SK-N-SH (cell line): ENCODE measurements at regions not wholly inside any gene's neighbourhood (a gene's known extent, or its start where the extent isn't known, plus 50 kb on each side); places are given as distances from the start of the nearest gene placed in this dataset.

Experiments
- CTCF ChIA-PET: fragments of 300-600, 350-600 bp; formaldehyde crosslinking; extraction: SDS; loops from one replicate; lab custom pipeline; 2021; lab: Yijun Ruan, JAX
- POLR2A ChIA-PET: fragments of 350-600 bp; sonication (Branson Sonifier 250); formaldehyde crosslinking; extraction: SDS; loops from one replicate; lab custom pipeline; 2020; ENCODE audit warnings: antibody characterized with exemption, inconsistent platforms; lab: Yijun Ruan, JAX
- DNase-seq: peaks from one replicate; pipeline ENCODE4 v3.0.0; 2012
- H2AFZ ChIP-seq: fragments of 200-600 bp; sonication (generic); 2 replicates; pipeline ENCODE4 v1.8.1; 2016; ENCODE audit warnings: antibody characterized with exemption, mild to moderate bottlenecking, low read depth
- H3F3A ChIP-seq: fragments of 200-600 bp; sonication (generic); replicated peaks from 2 replicates; pipeline ENCODE3; 2016; ENCODE audit warnings: antibody characterized with exemption, mild to moderate bottlenecking; ENCODE audit not compliant: insufficient read depth
- H3K27ac ChIP-seq, 2 experiments: fragments of 200-500 bp in 1 of 2; fragments of 200-600 bp in 1 of 2; sonication (Bioruptor generic) in 1 of 2; sonication (generic), shearing (Covaris generic) in 1 of 2; 2 replicates each; pipeline versions ENCODE4 v1.5.1 to v1.6.1; 2014 to 2016; ENCODE audit warnings: low read depth in 2 of 2, inconsistent platforms in 1 of 2, low read length in 1 of 2, mild to moderate bottlenecking in 1 of 2, mixed read lengths in 1 of 2
- H3K27me3 ChIP-seq: fragments of 200-600 bp; sonication (generic), shearing (Covaris generic); 2 replicates; pipeline ENCODE4 v1.6.1; 2016; ENCODE audit warnings: mixed run types; ENCODE audit not compliant: insufficient read depth
- H3K36me3 ChIP-seq, 2 experiments: fragments of 200-500 bp in 1 of 2; fragments of 200-600 bp in 1 of 2; sonication (Bioruptor generic) in 1 of 2; sonication (generic) in 1 of 2; replicated peaks in 1 of 2; 2 replicates each; pipeline versions ENCODE3 to v1.5.1; 2014 to 2016; ENCODE audit warnings: low read length in 1 of 2, mild to moderate bottlenecking in 1 of 2; ENCODE audit not compliant: insufficient read depth in 2 of 2, control insufficient read depth in 1 of 2
- H3K4me1 ChIP-seq, 2 experiments: fragments of 200-500 bp in 1 of 2; fragments of 200-600 bp in 1 of 2; sonication (Bioruptor generic) in 1 of 2; sonication (generic), shearing (Covaris generic) in 1 of 2; 2 replicates each; pipeline versions ENCODE4 v1.5.1 to v1.6.1; 2014 to 2016; ENCODE audit warnings: low read depth in 1 of 2, low read length in 1 of 2, mixed run types in 1 of 2; ENCODE audit not compliant: insufficient read depth in 2 of 2, control insufficient read depth in 1 of 2
- H3K4me2 ChIP-seq: fragments of 200-600 bp; sonication (generic), shearing (Covaris generic); 2 replicates; pipeline ENCODE4 v1.6.1; 2017; ENCODE audit warnings: mixed run types
- H3K4me3 ChIP-seq, 2 experiments: fragments of 200-500 bp in 1 of 2; fragments of 200-600 bp in 1 of 2; sonication (Bioruptor generic) in 1 of 2; sonication (generic), shearing (Covaris generic) in 1 of 2; 2 replicates each; pipeline versions ENCODE4 v1.5.1 to v1.8.1; 2014 to 2016; ENCODE audit warnings: low read depth in 2 of 2, inconsistent platforms in 1 of 2, low read length in 1 of 2, mild to moderate bottlenecking in 1 of 2, mixed read lengths in 1 of 2, moderate library complexity in 1 of 2
- H3K79me2 ChIP-seq: fragments of 200-600 bp; sonication (generic); 2 replicates; pipeline ENCODE4 v1.8.1; 2017; ENCODE audit warnings: mild to moderate bottlenecking; ENCODE audit not compliant: insufficient read depth
- H3K9ac ChIP-seq: fragments of 200-600 bp; sonication (generic); 2 replicates; pipeline ENCODE4 v1.6.1; 2017; ENCODE audit warnings: mixed run types
- H3K9me2 ChIP-seq: fragments of 200-600 bp; sonication (generic); 2 replicates; pipeline ENCODE4 v1.6.1; 2017; ENCODE audit warnings: mixed run types
- H3K9me3 ChIP-seq: fragments of 200-600 bp; sonication (generic); 2 replicates; pipeline ENCODE4 v1.6.1; 2017; ENCODE audit warnings: mixed run types, mild to moderate bottlenecking, moderate library complexity
- H4K20me1 ChIP-seq: fragments of 200-600 bp; sonication (generic); 2 replicates; pipeline ENCODE4 v1.6.1; 2017; ENCODE audit warnings: mild to moderate bottlenecking, mixed run types; ENCODE audit not compliant: insufficient read depth
- CHD2 ChIP-seq: fragments of 150-350 bp; IDR thresholded peaks from 2 replicates; pipeline ENCODE4 v1.6.1; 2018; ENCODE audit warnings: low read length; ENCODE audit not compliant: partially characterized antibody
- ELF1 ChIP-seq: IDR thresholded peaks from 2 replicates; pipeline ENCODE4 v1.4.0; 2012
- EP300 ChIP-seq, 2 experiments: IDR thresholded peaks; 2 replicates each; pipeline versions ENCODE4 v1.4.0 to v1.6.1; 2012; ENCODE audit warnings: borderline replicate concordance in 1 of 2, low read depth in 1 of 2, low read length in 1 of 2
- EZH2phosphoT487 ChIP-seq: fragments of 200-600 bp; sonication (generic); IDR thresholded peaks from 2 replicates; pipeline ENCODE4 v1.6.1; 2017; ENCODE audit warnings: low read depth, mixed run types, mild to moderate bottlenecking, antibody characterized with exemption, moderate library complexity, borderline replicate concordance
- FOXJ3 ChIP-seq: sonication (generic); formaldehyde crosslinking; IDR thresholded peaks from 2 replicates; pipeline ENCODE4 v1.5.1; 2020; ENCODE audit warnings: mild to moderate bottlenecking, missing genetic modification reagents
- GATA2 ChIP-seq: sonication (generic); formaldehyde crosslinking; IDR thresholded peaks from 2 replicates; pipeline ENCODE4 v1.5.0; 2020; ENCODE audit warnings: mild to moderate bottlenecking, missing genetic modification reagents
- MAX ChIP-seq: IDR thresholded peaks from 2 replicates; pipeline ENCODE4 v1.4.0; 2012; ENCODE audit warnings: low read depth
- MXI1 ChIP-seq: IDR thresholded peaks from 2 replicates; pipeline ENCODE4 v1.6.1; 2012; ENCODE audit warnings: mild to moderate bottlenecking, low read depth, low read length, improper control_type of control experiment
- NFIC ChIP-seq: IDR thresholded peaks from 2 replicates; pipeline ENCODE4 v1.4.0; 2012; ENCODE audit warnings: borderline replicate concordance
- NRF1 ChIP-seq: IDR thresholded peaks from 2 replicates; pipeline ENCODE4 v1.6.1; 2012; ENCODE audit warnings: low read depth, mild to moderate bottlenecking, low read length
- PBX3 ChIP-seq: IDR thresholded peaks from 2 replicates; pipeline ENCODE4; 2012
- POLR2AphosphoS5 ChIP-seq: IDR thresholded peaks from 2 replicates; pipeline ENCODE4 v1.6.1; 2012; ENCODE audit warnings: low read depth, low read length
- RCOR1 ChIP-seq: fragments of 150-350 bp; IDR thresholded peaks from 2 replicates; pipeline ENCODE4 v1.6.1; 2017; ENCODE audit warnings: antibody characterized with exemption, low read length
- REST ChIP-seq: IDR thresholded peaks from 2 replicates; pipeline ENCODE4 v1.6.1; 2012; ENCODE audit warnings: mild to moderate bottlenecking, low read depth, low read length, moderate library complexity
- RFX5 ChIP-seq: IDR thresholded peaks from 2 replicates; pipeline ENCODE4 v1.6.1; 2012; ENCODE audit warnings: mild to moderate bottlenecking, improper control_type of control experiment, low read length
- SIN3A ChIP-seq: IDR thresholded peaks from 2 replicates; pipeline ENCODE4 v1.6.1; 2012; ENCODE audit warnings: low read depth, mild to moderate bottlenecking, low read length, moderate library complexity, borderline replicate concordance
- SMC3 ChIP-seq: IDR thresholded peaks from 2 replicates; pipeline ENCODE4 v1.6.1; 2012; ENCODE audit warnings: low read depth, low read length, improper control_type of control experiment
- TAF1 ChIP-seq: IDR thresholded peaks from 2 replicates; pipeline ENCODE4 v1.6.1; 2012; ENCODE audit warnings: low read depth, mild to moderate bottlenecking, low read length, moderate library complexity, borderline replicate concordance
- YY1 ChIP-seq: IDR thresholded peaks from 2 replicates; pipeline ENCODE4 v1.4.0; 2012; ENCODE audit warnings: low read depth, mild to moderate bottlenecking
- WGBS: methylation state at CpG from one replicate; pipeline ENCODE4 v1.1.6; 2017; ENCODE audit warnings: low lambda C conversion rate; 5-methylcytosine and 5-hydroxymethylcytosine counted together

GRCh38 chr20:12453711-12454110 is 536.0 kb downstream of the BTBD3 start:
- Histone ChIP-seq H4K20me1 (no peaks in the 10 kb centered on the region), H3K9me2 (no peaks in the 10 kb centered on the region), H3K9me3 (0 out of 2 replicates have a peak, but pooled peaks cover 7% of the 10 kb centered on the region), H3K9ac (no peak overlapping the region), H3K36me3 (no peaks in the 10 kb centered on the region), H2AFZ (no peak overlapping the region), H3K4me2 (no peak overlapping the region), H3K4me3 (no peak overlapping the region), H3K27me3 (no peaks in the 10 kb centered on the region), H3F3A (no peaks in the 10 kb centered on the region), H3K27ac (no peak overlapping the region), H3K79me2 (no peaks in the 10 kb centered on the region), H3K4me1 (no peaks in the 10 kb centered on the region)
- no peak for TF ChIP-seq SMC3
- no peak for TF ChIP-seq PBX3
- TF ChIP-seq POLR2AphosphoS5 = no peak
- no peak for TF ChIP-seq ELF1
- TF ChIP-seq RCOR1 = no peak
- no peak for TF ChIP-seq EP300 (IDR thresholded peaks at IDR 0.05; ENCODE audit: borderline replicate concordance in 1 of 2, low read depth in 1 of 2, low read length in 1 of 2)
- no peak for TF ChIP-seq GATA2 (CRISPR knock-in tag)
- 0% methylated on average over 1 of the region's 1 CpG for WGBS
- ChIA-PET CTCF (no interaction called here), POLR2A (no interaction called here)
- no peak for DNase-seq

GRCh38 chr20:12455148-12455547 is 537.5 kb downstream of the BTBD3 start:
- Histone ChIP-seq H3K36me3 (no peaks in the 10 kb centered on the region), H2AFZ (no peak overlapping the region), H3K79me2 (no peaks in the 10 kb centered on the region), H3K27me3 (no peaks in the 10 kb centered on the region), H3K9me3 (peaks cover 16% of the 10 kb centered on the region; the same call in 1 of the 2 replicates), H4K20me1 (no peaks in the 10 kb centered on the region), H3F3A (no peaks in the 10 kb centered on the region), H3K9me2 (no peaks in the 10 kb centered on the region), H3K27ac (no peak overlapping the region), H3K4me3 (no peak overlapping the region), H3K4me2 (no peak overlapping the region), H3K4me1 (no peaks in the 10 kb centered on the region), H3K9ac (no peak overlapping the region)
- ChIA-PET POLR2A (no interaction called here), CTCF (no interaction called here)
- no peak for TF ChIP-seq EZH2phosphoT487
- no peak for TF ChIP-seq GATA2 (CRISPR knock-in tag)
- no peak for TF ChIP-seq MXI1
- TF ChIP-seq RFX5 = no peak
- TF ChIP-seq SIN3A = no peak
- no peak for TF ChIP-seq REST
- TF ChIP-seq MAX = no peak
- no peak for TF ChIP-seq YY1
- no peak for TF ChIP-seq TAF1
- no peak for TF ChIP-seq FOXJ3 (CRISPR knock-in tag)
- no peak for TF ChIP-seq NFIC
- TF ChIP-seq NRF1 = no peak
- TF ChIP-seq CHD2 = no peak
- DNase-seq = no peak
